ENCODE measurements at regions not wholly inside any gene's neighbourhood (a gene's known extent, or its start where the extent isn't known, plus 50 kb on each side); places are given as distances from the start of the nearest gene placed in this dataset.

DNA sequence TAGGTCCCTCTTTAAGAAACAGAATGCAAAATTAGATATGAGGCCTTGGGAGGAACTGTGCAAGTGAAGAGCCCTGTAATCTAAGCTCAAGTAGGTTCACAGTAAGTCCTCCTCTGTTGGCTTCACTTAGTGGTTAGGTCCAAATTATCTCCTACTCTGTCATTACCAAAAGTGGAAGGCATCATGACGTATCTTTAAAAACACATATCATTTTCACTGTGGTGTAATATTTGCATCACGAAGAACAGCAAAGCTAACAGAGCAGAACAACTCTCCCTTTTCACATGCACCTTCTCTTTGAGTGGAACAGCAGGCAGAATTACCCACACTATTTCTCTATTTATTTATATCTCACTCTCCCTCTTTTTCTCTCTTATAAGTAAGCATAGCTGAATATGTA lies 240.5 kb upstream of the CCNH start (continued):
- TF ChIP-seq ZNF114 (CRISPR knock-in tag; IDR thresholded peaks at IDR 0.05) (no peak), NANOG (IDR thresholded peaks at IDR 0.05; ENCODE audit: borderline replicate concordance) (no peak), JUNB (IDR thresholded peaks at IDR 0.05; ENCODE audit: unreplicated experiment) (no peak)

DNA sequence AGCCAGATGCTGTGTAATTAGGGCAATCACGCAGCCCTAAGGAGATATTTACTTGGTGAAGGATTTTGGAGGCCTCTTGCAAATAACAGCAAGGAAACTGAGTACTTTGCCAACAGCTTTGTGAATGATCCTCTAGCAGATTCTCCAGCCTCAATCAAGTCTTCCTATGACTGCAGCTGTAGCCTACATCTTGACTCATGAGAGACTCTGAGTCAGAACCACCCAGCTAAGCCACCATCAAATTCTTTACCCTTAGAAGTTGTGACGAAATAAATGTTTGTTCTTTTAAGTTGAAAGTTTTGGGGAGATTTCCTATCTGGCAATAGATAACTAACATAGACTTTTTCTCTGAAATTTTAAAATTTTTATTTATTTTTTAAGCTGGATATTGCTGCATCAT lies 237.6 kb upstream of the CCNH start:
- Histone ChIP-seq H2AFZ (no peak overlapping the region), H3K27me3 (ENCODE audit: insufficient read depth) (no peaks in the 10 kb centered on the region), H3K4me2 (no peak overlapping the region), H3K9me2 (ENCODE audit: insufficient read depth) (no peaks in the 10 kb centered on the region), H3F3A (replicated peaks; ENCODE audit: low read depth) (no peaks in the 10 kb centered on the region), H3K79me2 (replicated peaks; ENCODE audit: insufficient read depth) (no peaks in the 10 kb centered on the region), H3K36me3 (ENCODE audit: insufficient read depth) (no peaks in the 10 kb centered on the region), H3K27ac (ENCODE audit: low read depth) (no peak overlapping the region), H4K20me1 (replicated peaks; ENCODE audit: insufficient read depth) (no peaks in the 10 kb centered on the region), H3K4me3 (no peak overlapping the region), H3K4me1 (ENCODE audit: insufficient read depth) (no peaks in the 10 kb centered on the region)
- ATAC-seq: no peak
- no peaks in the 10 kb centered on the region for H3K9me3 Mint-ChIP-seq
- no peaks in the 10 kb centered on the region for H3K36me3 Mint-ChIP-seq (ENCODE audit: low read depth)
- TF ChIP-seq NANOG (IDR thresholded peaks at IDR 0.05; ENCODE audit: borderline replicate concordance) (no peak), ZNF331 (CRISPR knock-in tag; IDR thresholded peaks at IDR 0.05; ENCODE audit: low read depth) (no peak), EZH2phosphoT487 (IDR thresholded peaks at IDR 0.05; ENCODE audit: unreplicated experiment) (no peak), ZNF114 (CRISPR knock-in tag; IDR thresholded peaks at IDR 0.05) (no peak)
- TF ChIP-seq, protein P1, sequence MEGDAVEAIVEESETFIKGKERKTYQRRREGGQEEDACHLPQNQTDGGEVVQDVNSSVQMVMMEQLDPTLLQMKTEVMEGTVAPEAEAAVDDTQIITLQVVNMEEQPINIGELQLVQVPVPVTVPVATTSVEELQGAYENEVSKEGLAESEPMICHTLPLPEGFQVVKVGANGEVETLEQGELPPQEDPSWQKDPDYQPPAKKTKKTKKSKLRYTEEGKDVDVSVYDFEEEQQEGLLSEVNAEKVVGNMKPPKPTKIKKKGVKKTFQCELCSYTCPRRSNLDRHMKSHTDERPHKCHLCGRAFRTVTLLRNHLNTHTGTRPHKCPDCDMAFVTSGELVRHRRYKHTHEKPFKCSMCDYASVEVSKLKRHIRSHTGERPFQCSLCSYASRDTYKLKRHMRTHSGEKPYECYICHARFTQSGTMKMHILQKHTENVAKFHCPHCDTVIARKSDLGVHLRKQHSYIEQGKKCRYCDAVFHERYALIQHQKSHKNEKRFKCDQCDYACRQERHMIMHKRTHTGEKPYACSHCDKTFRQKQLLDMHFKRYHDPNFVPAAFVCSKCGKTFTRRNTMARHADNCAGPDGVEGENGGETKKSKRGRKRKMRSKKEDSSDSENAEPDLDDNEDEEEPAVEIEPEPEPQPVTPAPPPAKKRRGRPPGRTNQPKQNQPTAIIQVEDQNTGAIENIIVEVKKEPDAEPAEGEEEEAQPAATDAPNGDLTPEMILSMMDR (conservative IDR thresholded peaks at IDR 0.05; ENCODE audit: low read depth in 2 of 2): no peak
- TF ChIP-seq, protein P2, sequence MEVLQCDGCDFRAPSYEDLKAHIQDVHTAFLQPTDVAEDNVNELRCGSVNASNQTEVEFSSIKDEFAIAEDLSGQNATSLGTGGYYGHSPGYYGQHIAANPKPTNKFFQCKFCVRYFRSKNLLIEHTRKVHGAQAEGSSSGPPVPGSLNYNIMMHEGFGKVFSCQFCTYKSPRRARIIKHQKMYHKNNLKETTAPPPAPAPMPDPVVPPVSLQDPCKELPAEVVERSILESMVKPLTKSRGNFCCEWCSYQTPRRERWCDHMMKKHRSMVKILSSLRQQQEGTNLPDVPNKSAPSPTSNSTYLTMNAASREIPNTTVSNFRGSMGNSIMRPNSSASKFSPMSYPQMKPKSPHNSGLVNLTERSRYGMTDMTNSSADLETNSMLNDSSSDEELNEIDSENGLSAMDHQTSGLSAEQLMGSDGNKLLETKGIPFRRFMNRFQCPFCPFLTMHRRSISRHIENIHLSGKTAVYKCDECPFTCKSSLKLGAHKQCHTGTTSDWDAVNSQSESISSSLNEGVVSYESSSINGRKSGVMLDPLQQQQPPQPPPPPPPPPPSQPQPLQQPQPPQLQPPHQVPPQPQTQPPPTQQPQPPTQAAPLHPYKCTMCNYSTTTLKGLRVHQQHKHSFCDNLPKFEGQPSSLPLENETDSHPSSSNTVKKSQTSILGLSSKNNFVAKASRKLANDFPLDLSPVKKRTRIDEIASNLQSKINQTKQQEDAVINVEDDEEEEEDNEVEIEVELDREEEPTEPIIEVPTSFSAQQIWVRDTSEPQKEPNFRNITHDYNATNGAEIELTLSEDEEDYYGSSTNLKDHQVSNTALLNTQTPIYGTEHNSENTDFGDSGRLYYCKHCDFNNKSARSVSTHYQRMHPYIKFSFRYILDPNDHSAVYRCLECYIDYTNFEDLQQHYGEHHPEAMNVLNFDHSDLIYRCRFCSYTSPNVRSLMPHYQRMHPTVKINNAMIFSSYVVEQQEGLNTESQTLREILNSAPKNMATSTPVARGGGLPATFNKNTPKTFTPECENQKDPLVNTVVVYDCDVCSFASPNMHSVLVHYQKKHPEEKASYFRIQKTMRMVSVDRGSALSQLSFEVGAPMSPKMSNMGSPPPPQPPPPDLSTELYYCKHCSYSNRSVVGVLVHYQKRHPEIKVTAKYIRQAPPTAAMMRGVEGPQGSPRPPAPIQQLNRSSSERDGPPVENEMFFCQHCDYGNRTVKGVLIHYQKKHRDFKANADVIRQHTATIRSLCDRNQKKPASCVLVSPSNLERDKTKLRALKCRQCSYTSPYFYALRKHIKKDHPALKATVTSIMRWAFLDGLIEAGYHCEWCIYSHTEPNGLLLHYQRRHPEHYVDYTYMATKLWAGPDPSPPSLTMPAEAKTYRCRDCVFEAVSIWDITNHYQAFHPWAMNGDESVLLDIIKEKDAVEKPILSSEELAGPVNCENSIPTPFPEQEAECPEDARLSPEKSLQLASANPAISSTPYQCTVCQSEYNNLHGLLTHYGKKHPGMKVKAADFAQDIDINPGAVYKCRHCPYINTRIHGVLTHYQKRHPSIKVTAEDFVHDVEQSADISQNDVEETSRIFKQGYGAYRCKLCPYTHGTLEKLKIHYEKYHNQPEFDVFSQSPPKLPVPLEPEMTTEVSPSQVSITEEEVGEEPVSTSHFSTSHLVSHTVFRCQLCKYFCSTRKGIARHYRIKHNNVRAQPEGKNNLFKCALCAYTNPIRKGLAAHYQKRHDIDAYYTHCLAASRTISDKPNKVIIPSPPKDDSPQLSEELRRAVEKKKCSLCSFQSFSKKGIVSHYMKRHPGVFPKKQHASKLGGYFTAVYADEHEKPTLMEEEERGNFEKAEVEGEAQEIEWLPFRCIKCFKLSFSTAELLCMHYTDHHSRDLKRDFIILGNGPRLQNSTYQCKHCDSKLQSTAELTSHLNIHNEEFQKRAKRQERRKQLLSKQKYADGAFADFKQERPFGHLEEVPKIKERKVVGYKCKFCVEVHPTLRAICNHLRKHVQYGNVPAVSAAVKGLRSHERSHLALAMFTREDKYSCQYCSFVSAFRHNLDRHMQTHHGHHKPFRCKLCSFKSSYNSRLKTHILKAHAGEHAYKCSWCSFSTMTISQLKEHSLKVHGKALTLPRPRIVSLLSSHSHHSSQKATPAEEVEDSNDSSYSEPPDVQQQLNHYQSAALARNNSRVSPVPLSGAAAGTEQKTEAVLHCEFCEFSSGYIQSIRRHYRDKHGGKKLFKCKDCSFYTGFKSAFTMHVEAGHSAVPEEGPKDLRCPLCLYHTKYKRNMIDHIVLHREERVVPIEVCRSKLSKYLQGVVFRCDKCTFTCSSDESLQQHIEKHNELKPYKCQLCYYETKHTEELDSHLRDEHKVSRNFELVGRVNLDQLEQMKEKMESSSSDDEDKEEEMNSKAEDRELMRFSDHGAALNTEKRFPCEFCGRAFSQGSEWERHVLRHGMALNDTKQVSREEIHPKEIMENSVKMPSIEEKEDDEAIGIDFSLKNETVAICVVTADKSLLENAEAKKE (CRISPR knock-in tag; IDR thresholded peaks at IDR 0.05): no peak
- peaks cover 4% of the 10 kb centered on the region; the same call in 2 of the 3 replicates for H3K4me1 Mint-ChIP-seq
- H3K27ac Mint-ChIP-seq: no peak overlapping the region
- no peaks in the 10 kb centered on the region for H3K27me3 Mint-ChIP-seq (ENCODE audit: insufficient read depth, low read depth, poor library complexity)
- no peak overlapping the region for H3K4me3 Mint-ChIP-seq
- DNase-seq (ENCODE audit: low spot score): no peak

All from GM23338 (cell line).